ENCODE measurements at regions not wholly inside any gene's neighbourhood (a gene's known extent, or its start where the extent isn't known, plus 50 kb on each side); places are given as distances from the start of the nearest gene placed in this dataset.

- FAIRE-seq (no peak), DNase-seq (ENCODE audit: insufficient read length) (no peak)
- TF ChIP-seq POLR2AphosphoS5 (IDR thresholded peaks at IDR 0.05; ENCODE audit: low read depth, low read length), result no peak
- no peak for TF ChIP-seq TAF1 (IDR thresholded peaks at IDR 0.05; ENCODE audit: borderline replicate concordance, low read depth, low read length)
- TF ChIP-seq POLR2A (IDR thresholded peaks at IDR 0.05; ENCODE audit: low read depth, low read length), result no peak
Measured at GRCh38 chr14:101440496-101440895, 120.8 kb upstream of the DIO3 start.

GRCh38 chr14:101441710-101442109, 119.6 kb upstream of the DIO3 start:
- FAIRE-seq (no peak), DNase-seq (ENCODE audit: insufficient read length) (no peak)
- TF ChIP-seq POLR2A (IDR thresholded peaks at IDR 0.05; ENCODE audit: low read depth, low read length), result no peak
- no peak for TF ChIP-seq POLR2AphosphoS5 (IDR thresholded peaks at IDR 0.05; ENCODE audit: low read depth, low read length)
- TF ChIP-seq TAF1 (IDR thresholded peaks at IDR 0.05; ENCODE audit: borderline replicate concordance, low read depth, low read length), result no peak

- no peak for TF ChIP-seq TAF1 (IDR thresholded peaks at IDR 0.05; ENCODE audit: borderline replicate concordance, low read depth, low read length)
- no peak for TF ChIP-seq POLR2AphosphoS5 (IDR thresholded peaks at IDR 0.05; ENCODE audit: low read depth, low read length)
- TF ChIP-seq POLR2A (IDR thresholded peaks at IDR 0.05; ENCODE audit: low read depth, low read length), result no peak
- FAIRE-seq, result no peak
- DNase-seq (ENCODE audit: insufficient read length), result no peak
Measured at GRCh38 chr14:101442451-101442850, 118.8 kb upstream of the DIO3 start.

- no peak for FAIRE-seq
- TF ChIP-seq TAF1 (IDR thresholded peaks at IDR 0.05; ENCODE audit: borderline replicate concordance, low read depth, low read length) (no peak), POLR2A (IDR thresholded peaks at IDR 0.05; ENCODE audit: low read depth, low read length) (no peak), POLR2AphosphoS5 (IDR thresholded peaks at IDR 0.05; ENCODE audit: low read depth, low read length) (no peak)
- no peak for DNase-seq (ENCODE audit: insufficient read length)
Measured at GRCh38 chr14:101444116-101444515, 117.2 kb upstream of the DIO3 start.

- DNase-seq (ENCODE audit: insufficient read length), result no peak
- FAIRE-seq, result no peak
Measured at GRCh38 chr14:101445278-101445677, 116.0 kb upstream of the DIO3 start.

GRCh38 chr14:101446387-101446969, 114.8 kb upstream of the DIO3 start:
- no peak for DNase-seq (ENCODE audit: insufficient read length)
- TF ChIP-seq POLR2AphosphoS5 (IDR thresholded peaks at IDR 0.05; ENCODE audit: low read depth, low read length) (no peak), POLR2A (IDR thresholded peaks at IDR 0.05; ENCODE audit: low read depth, low read length) (no peak), TAF1 (IDR thresholded peaks at IDR 0.05; ENCODE audit: borderline replicate concordance, low read depth, low read length) (no peak)
- FAIRE-seq, result no peak

More at GRCh38 chr14:101445278-101445677, 116.0 kb upstream of the DIO3 start:
- TF ChIP-seq POLR2A (IDR thresholded peaks at IDR 0.05; ENCODE audit: low read depth, low read length), result no peak
- no peak for TF ChIP-seq TAF1 (IDR thresholded peaks at IDR 0.05; ENCODE audit: borderline replicate concordance, low read depth, low read length)
- no peak for TF ChIP-seq POLR2AphosphoS5 (IDR thresholded peaks at IDR 0.05; ENCODE audit: low read depth, low read length)

GRCh38 chr14:101449114-101449513, 112.2 kb upstream of the DIO3 start:
- DNase-seq (ENCODE audit: insufficient read length) (no peak), FAIRE-seq (no peak)
- TF ChIP-seq TAF1 (IDR thresholded peaks at IDR 0.05; ENCODE audit: borderline replicate concordance, low read depth, low read length), result no peak
- no peak for TF ChIP-seq POLR2AphosphoS5 (IDR thresholded peaks at IDR 0.05; ENCODE audit: low read depth, low read length)
- TF ChIP-seq POLR2A (IDR thresholded peaks at IDR 0.05; ENCODE audit: low read depth, low read length), result no peak

- FAIRE-seq, result no peak
- DNase-seq (ENCODE audit: insufficient read length), result no peak
- TF ChIP-seq POLR2A (IDR thresholded peaks at IDR 0.05; ENCODE audit: low read depth, low read length), result no peak
- TF ChIP-seq TAF1 (IDR thresholded peaks at IDR 0.05; ENCODE audit: borderline replicate concordance, low read depth, low read length), result no peak
- TF ChIP-seq POLR2AphosphoS5 (IDR thresholded peaks at IDR 0.05; ENCODE audit: low read depth, low read length), result no peak
Measured at GRCh38 chr14:101451166-101451565, 110.1 kb upstream of the DIO3 start.

- FAIRE-seq, result no peak
- DNase-seq (ENCODE audit: insufficient read length), result no peak
Measured at GRCh38 chr14:101453225-101453624, 108.1 kb upstream of the DIO3 start.

GRCh38 chr14:101454229-101454628, 107.1 kb upstream of the DIO3 start:
- TF ChIP-seq TAF1 (IDR thresholded peaks at IDR 0.05; ENCODE audit: borderline replicate concordance, low read depth, low read length) (no peak), POLR2AphosphoS5 (IDR thresholded peaks at IDR 0.05; ENCODE audit: low read depth, low read length) (no peak), POLR2A (IDR thresholded peaks at IDR 0.05; ENCODE audit: low read depth, low read length) (no peak)
- FAIRE-seq, result no peak
- no peak for DNase-seq (ENCODE audit: insufficient read length)

More at GRCh38 chr14:101453225-101453624, 108.1 kb upstream of the DIO3 start:
- TF ChIP-seq POLR2A (IDR thresholded peaks at IDR 0.05; ENCODE audit: low read depth, low read length) (no peak), TAF1 (IDR thresholded peaks at IDR 0.05; ENCODE audit: borderline replicate concordance, low read depth, low read length) (no peak), POLR2AphosphoS5 (IDR thresholded peaks at IDR 0.05; ENCODE audit: low read depth, low read length) (no peak)

- DNase-seq (ENCODE audit: insufficient read length) (no peak), FAIRE-seq (no peak)
- no peak for TF ChIP-seq TAF1 (IDR thresholded peaks at IDR 0.05; ENCODE audit: borderline replicate concordance, low read depth, low read length)
- no peak for TF ChIP-seq POLR2A (IDR thresholded peaks at IDR 0.05; ENCODE audit: low read depth, low read length)
- no peak for TF ChIP-seq POLR2AphosphoS5 (IDR thresholded peaks at IDR 0.05; ENCODE audit: low read depth, low read length)
Measured at GRCh38 chr14:101456246-101457175, 104.8 kb upstream of the DIO3 start.

Measured in GM12892 (cell line).